ENCODE measurements at regions not wholly inside any gene's neighbourhood (a gene's known extent, or its start where the extent isn't known, plus 50 kb on each side); places are given as distances from the start of the nearest gene placed in this dataset.

DNA sequence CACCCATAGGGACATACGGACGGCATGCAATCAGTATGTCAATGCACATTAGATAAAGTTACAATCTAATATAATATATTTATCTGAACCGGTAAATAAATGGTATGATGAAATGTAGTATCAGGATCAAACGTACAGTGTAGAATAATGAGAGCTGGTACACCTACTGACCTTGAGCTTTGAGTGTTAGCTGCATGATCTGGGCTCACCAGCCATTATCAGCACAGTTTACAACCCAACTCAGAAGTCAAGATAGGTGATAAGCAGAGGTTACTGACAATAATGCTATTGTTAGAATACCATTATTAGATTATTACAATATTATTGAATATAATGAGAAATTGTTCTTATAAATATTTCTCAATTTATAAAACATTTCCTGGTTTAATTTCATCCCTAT lies 103.0 kb upstream of the ESRRG start:
- Histone ChIP-seq H3K4me1 (no peaks in the 10 kb centered on the region), H3K27me3 (ENCODE audit: low read depth) (no peaks in the 10 kb centered on the region), H3K27ac (no peak overlapping the region), H3K9me3 (no peaks in the 10 kb centered on the region), H3K36me3 (no peaks in the 10 kb centered on the region), H3K4me3 (no peak overlapping the region)
- ATAC-seq (no peak), DNase-seq (no peak)
- intact Hi-C loops (cut with DNase I) = no loop called here
- TF ChIP-seq, protein P1, sequence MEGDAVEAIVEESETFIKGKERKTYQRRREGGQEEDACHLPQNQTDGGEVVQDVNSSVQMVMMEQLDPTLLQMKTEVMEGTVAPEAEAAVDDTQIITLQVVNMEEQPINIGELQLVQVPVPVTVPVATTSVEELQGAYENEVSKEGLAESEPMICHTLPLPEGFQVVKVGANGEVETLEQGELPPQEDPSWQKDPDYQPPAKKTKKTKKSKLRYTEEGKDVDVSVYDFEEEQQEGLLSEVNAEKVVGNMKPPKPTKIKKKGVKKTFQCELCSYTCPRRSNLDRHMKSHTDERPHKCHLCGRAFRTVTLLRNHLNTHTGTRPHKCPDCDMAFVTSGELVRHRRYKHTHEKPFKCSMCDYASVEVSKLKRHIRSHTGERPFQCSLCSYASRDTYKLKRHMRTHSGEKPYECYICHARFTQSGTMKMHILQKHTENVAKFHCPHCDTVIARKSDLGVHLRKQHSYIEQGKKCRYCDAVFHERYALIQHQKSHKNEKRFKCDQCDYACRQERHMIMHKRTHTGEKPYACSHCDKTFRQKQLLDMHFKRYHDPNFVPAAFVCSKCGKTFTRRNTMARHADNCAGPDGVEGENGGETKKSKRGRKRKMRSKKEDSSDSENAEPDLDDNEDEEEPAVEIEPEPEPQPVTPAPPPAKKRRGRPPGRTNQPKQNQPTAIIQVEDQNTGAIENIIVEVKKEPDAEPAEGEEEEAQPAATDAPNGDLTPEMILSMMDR (IDR thresholded peaks at IDR 0.05) = no peak

DNA sequence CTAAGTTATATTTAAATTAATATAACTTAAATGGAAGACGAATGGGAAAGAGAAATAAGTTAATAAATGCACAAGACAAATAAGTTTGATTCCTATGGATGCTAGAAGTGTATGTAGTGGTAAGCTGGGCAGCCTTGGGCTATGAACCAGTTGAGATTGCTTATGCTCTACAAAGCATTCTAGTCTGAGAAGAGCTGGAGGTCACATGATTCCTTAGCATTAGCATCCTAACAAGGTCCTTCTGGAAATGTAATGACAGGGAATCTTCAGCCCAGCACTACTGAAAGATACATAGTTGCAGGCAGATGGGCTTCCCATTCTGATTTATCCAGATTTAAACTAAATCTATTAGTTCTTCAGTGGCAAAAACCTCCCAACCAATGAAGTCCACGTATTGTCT lies 102.3 kb upstream of the ESRRG start:
- Histone ChIP-seq H3K36me3 (no peaks in the 10 kb centered on the region), H3K9me3 (no peaks in the 10 kb centered on the region), H3K4me3 (no peak overlapping the region), H3K27ac (no peak overlapping the region), H3K27me3 (ENCODE audit: low read depth) (no peaks in the 10 kb centered on the region), H3K4me1 (no peaks in the 10 kb centered on the region)
- TF ChIP-seq, protein P1 (IDR thresholded peaks at IDR 0.05) = no peak
- intact Hi-C loops (cut with DNase I) = no loop called here
- ATAC-seq (no peak), DNase-seq (no peak)

DNA sequence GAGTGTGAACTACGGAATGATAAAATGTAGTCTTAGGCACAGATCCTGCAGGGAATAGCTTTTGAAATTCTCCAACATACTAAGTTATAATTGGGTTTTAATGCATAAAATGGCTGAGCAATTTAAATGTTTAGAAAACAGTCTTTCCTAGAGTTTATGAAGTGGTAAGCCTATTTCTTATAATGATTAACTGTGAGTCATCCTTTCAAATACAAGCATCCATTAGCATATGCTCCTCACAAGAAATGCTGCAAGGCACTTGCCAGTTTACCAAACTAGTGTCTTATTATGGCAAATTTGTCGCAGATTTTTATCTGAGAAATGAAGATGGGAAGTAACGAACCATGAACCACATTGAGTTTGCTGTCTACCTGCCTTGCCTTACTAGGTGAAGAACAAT lies 101.3 kb upstream of the ESRRG start:
- ATAC-seq = no peak

DNA sequence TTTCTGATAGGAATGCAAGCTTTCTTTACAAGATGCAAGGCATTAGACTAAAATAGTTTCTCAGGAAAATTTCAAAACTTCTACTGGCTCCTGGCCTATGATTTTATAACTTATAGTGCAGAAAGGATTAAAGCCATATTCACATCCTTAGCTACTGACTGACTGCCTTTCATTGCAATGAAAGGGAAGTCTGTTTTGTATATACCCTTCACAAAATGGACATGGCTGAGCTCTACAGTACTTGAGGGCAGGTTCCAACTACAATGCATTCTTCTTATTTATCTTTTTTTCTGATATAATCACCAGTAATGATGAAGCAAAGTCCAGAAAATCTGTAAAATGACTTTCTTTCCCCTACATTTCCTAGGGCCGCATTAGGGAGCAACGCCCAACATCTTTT lies 100.5 kb upstream of the ESRRG start:
- Histone ChIP-seq H3K27ac (no peak overlapping the region), H3K4me3 (no peak overlapping the region), H3K4me1 (no peaks in the 10 kb centered on the region), H3K27me3 (ENCODE audit: low read depth) (no peaks in the 10 kb centered on the region), H3K36me3 (no peaks in the 10 kb centered on the region), H3K9me3 (no peaks in the 10 kb centered on the region)
- DNase-seq = no peak
- no peak for ATAC-seq
- TF ChIP-seq, protein P1 (IDR thresholded peaks at IDR 0.05) = no peak
- intact Hi-C loops (cut with DNase I) = no loop called here

More for the DNA sequence above, 101.3 kb upstream of the ESRRG start:
- no peak overlapping the region for H3K27ac ChIP-seq
- TF ChIP-seq, protein P1 (IDR thresholded peaks at IDR 0.05) = no peak
- H3K9me3 ChIP-seq = no peaks in the 10 kb centered on the region
- no peaks in the 10 kb centered on the region for H3K36me3 ChIP-seq
- no peaks in the 10 kb centered on the region for H3K27me3 ChIP-seq (ENCODE audit: low read depth)
- no peak for DNase-seq
- H3K4me1 ChIP-seq = no peaks in the 10 kb centered on the region
- no peak overlapping the region for H3K4me3 ChIP-seq
- intact Hi-C loops (cut with DNase I) = no loop called here

DNA sequence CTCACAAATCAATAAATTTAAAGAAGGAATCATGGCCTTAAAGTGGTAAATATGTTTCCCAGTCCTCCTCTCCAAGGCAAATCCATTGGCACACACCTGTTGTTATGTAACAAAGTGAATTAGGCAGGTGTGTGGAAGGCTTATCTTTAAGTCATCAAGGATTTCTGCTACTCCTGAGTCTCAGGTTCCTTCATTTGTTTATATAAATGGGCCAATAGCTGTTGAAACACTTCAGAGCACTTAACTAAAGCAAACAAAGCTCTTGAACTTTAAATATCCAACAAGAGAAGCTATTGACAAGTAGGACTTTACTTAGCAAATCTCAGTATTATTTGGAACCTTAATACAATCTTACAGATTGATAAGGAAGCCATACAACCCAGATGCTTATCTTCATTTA lies 99.3 kb upstream of the ESRRG start:
- no peaks in the 10 kb centered on the region for H3K4me1 ChIP-seq
- H3K27me3 ChIP-seq (ENCODE audit: low read depth) = no peaks in the 10 kb centered on the region
- no peak overlapping the region for H3K27ac ChIP-seq
- TF ChIP-seq, protein P1 (IDR thresholded peaks at IDR 0.05) = no peak
- no peaks in the 10 kb centered on the region for H3K9me3 ChIP-seq
- H3K36me3 ChIP-seq = no peaks in the 10 kb centered on the region
- peak; percentile 92 to 96 for ATAC-seq
- intact Hi-C loops (cut with DNase I) = no loop called here
- no peak overlapping the region for H3K4me3 ChIP-seq
- no peak for DNase-seq

DNA sequence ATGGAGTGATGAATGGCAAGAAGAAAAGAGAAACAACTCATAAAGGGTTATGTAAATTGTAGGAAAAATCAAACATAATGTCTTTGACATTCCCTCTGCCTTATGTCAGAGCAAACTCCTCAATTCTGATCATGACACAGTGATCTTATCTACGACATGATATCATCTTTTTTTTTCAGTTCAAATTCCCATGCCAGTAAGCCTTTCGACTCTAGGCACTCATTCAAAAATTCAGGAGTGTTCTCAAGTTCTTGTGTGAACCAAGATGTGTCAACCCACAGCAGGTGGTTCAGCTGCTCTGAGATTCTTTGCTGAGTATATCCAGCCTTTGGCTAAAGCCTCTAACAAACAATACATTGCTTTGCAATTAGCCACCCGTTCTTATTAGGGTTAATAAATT lies 97.1 kb upstream of the ESRRG start:
- Histone ChIP-seq H3K36me3 (no peaks in the 10 kb centered on the region), H3K9me3 (no peaks in the 10 kb centered on the region), H3K4me1 (no peaks in the 10 kb centered on the region), H3K27ac (no peak overlapping the region), H3K4me3 (no peak overlapping the region), H3K27me3 (ENCODE audit: low read depth) (no peaks in the 10 kb centered on the region)
- TF ChIP-seq, protein P1 (IDR thresholded peaks at IDR 0.05) = no peak
- peak; percentile 37 to 52 for ATAC-seq
- DNase-seq = no peak
- intact Hi-C loops (cut with DNase I) = no loop called here

All from lower lobe of right lung (tissue), 2 donors.